Endothelial cell of umbilical vein (primary cell): ENCODE measurements at regions not wholly inside any gene's neighbourhood (a gene's known extent, or its start where the extent isn't known, plus 50 kb on each side); places are given as distances from the start of the nearest gene placed in this dataset.

Experiments
- CTCF ChIP-seq, 2 donors: IDR thresholded peaks; 1 replicate in 1 of 2; 2 replicates in 1 of 2; pipeline ENCODE4 v1.5.1; 2011; ENCODE audit warnings: low read length in 2 of 2, mild to moderate bottlenecking in 2 of 2, moderate library complexity in 2 of 2, control low read depth in 1 of 2, inconsistent platforms in 1 of 2, low read depth in 1 of 2; ENCODE audit not compliant: insufficient read depth in 1 of 2; ENCODE audit errors: extremely low read depth in 1 of 2
- EZH2 ChIP-seq: IDR thresholded peaks from 2 replicates; pipeline ENCODE4 v1.6.1; 2012; ENCODE audit warnings: borderline replicate concordance, low read depth, mild to moderate bottlenecking, moderate library complexity, low read length, inconsistent platforms; ENCODE audit not compliant: severe bottlenecking
- JUN ChIP-seq: IDR thresholded peaks from 2 replicates; pipeline ENCODE4 v1.6.1; 2011; ENCODE audit warnings: borderline replicate concordance, low read depth; ENCODE audit not compliant: insufficient read length, insufficient read depth
- MYC ChIP-seq: IDR thresholded peaks from one replicate; pipeline ENCODE4 v1.6.1; 2011; ENCODE audit warnings: mild to moderate bottlenecking, low read depth, low read length
- POLR2A ChIP-seq: IDR thresholded peaks from 2 replicates; pipeline ENCODE4 v1.6.1; 2012; ENCODE audit warnings: low read depth, mild to moderate bottlenecking, control low read depth, low read length
- POLR2AphosphoS5 ChIP-seq: IDR thresholded peaks from 2 replicates; pipeline ENCODE4 v1.6.1; 2012; ENCODE audit warnings: low read depth, mild to moderate bottlenecking, control low read depth, low read length, moderate library complexity; ENCODE audit not compliant: insufficient read depth

GRCh38 chr17:77390870-77391269 lies 250.1 kb downstream of the SEC14L1 start:
- TF ChIP-seq CTCF (IDR thresholded peaks at IDR 0.05; ENCODE audit: extremely low read depth in 1 of 2, insufficient read depth in 1 of 2, low read depth in 1 of 2, low read length in 2 of 2) = no peak
- no peak for TF ChIP-seq POLR2AphosphoS5
- no peak for TF ChIP-seq EZH2
- no peak for TF ChIP-seq POLR2A
- no peak for TF ChIP-seq MYC
- no peak for TF ChIP-seq JUN
